ENCODE measurements at regions not wholly inside any gene's neighbourhood (a gene's known extent, or its start where the extent isn't known, plus 50 kb on each side); places are given as distances from the start of the nearest gene placed in this dataset.
"Not testable (repeated sequence)": the region's sequence is repeated elsewhere in the genome, so short reads cannot be mapped to it uniquely, and the experiment has no call there.

- peak; percentile 16 for DNase-seq (ENCODE audit: low spot score)
Measured at GRCh38 chr1:58968360-58968952, 184.6 kb upstream of the JUN start.

DNA sequence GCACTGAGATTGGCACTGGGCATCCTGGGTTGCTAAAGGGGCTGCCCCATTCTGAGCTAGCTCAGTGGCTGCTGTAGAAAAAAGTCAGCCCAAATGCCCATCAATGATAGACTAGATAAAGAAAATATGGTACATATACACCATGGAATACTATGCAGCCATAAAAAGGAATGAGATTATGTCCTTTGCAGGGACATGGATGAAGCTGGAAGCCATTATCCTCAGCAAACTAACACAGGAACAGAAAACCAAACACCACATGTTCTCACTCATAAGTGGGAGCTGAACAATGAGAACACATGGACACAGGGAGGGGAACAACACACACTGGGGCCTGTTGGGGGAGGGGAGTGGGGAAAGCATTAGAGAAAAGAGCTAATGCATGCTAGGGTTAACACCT is 185.3 kb upstream of the JUN start:
- DNase-seq (ENCODE audit: low spot score) = not testable (repeated sequence)

DNA sequence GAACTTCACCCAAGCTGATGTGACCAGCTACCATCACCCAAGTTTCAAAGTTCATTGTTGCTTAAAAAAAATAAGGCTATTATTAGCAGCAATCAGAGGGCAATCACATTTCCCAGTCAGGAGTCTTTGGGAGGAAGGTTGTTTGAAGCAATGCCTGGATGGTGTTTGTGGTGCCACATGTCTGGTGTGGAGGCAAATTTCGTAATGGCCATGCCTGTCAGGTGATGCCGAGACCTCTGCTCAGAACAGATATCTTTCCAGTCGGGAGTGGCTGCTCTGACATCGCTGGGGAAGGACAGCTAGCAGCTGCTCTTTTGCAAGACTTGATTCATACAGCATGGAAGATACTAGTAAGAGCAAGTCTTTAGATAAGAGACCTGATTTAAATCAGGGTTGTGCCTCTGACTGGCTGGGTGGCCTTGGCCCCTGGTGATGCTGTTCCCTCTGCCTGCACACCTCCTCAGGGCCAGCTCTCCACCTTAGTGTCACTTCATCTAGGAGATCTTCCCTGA is 187.8 kb upstream of the JUN start:
- DNase-seq (ENCODE audit: low spot score) = no peak

GRCh38 chr1:58975888-58976287 is 192.0 kb upstream of the JUN start:
- no peak for DNase-seq (ENCODE audit: low spot score)

DNA sequence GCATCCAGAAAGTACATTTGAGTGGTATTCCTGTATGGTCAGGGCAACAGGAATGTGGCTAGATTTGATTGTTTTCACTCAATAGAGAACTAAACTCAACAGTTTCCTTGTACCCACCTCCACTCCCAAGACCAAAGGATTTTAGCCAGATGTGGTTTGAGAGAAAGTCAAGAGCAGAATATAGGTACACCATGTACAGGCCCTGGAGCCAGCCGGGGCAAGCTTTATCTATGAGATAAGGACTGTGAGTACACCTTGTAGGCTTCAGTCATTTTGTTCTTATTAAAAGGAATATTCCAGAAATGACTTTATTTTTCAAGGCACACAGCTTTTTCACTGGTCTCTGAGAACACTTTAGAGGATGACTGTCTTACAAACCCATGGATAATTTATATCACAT is 192.4 kb upstream of the JUN start:
- DNase-seq (ENCODE audit: low spot score) = no peak

DNA sequence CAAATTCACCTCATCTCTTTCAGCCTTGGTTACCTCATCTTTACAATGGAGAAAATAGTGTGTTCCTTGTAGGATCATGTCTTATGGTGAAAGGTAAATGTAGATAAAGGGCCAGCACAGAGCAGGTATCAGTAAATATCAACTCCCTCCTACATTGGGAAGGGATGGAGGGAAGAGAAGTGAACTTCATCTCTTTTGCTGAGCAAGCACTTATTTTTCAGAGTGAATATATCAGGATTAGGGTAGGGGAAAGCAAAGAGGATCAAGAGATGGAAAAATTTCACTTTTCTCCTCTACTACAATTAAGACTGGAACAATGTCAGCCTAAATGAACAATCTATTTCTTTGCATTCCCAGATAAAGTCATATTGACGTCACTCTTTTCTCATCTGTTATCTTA is 193.8 kb upstream of the JUN start:
- no peak for DNase-seq (ENCODE audit: low spot score)

DNA sequence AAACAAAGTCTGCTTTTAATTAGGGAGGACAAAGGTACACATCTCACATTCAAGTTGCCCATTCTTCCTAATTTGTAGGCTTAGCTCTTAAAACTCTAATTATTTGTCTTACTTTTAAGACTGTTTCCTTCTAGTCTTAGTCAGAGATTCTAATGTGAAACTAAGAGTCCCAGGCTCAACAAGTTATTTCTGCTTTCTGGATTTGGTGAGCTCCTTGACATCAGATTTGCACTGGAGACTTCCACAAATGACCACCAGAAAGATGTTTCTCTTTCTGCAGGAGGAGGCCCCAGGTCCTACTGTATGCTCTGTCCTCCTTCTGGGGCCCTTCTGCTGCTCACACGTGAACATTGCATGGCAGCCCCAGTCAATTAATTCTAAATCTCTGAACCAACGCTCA is 194.2 kb upstream of the JUN start:
- DNase-seq (ENCODE audit: low spot score) = no peak

DNA sequence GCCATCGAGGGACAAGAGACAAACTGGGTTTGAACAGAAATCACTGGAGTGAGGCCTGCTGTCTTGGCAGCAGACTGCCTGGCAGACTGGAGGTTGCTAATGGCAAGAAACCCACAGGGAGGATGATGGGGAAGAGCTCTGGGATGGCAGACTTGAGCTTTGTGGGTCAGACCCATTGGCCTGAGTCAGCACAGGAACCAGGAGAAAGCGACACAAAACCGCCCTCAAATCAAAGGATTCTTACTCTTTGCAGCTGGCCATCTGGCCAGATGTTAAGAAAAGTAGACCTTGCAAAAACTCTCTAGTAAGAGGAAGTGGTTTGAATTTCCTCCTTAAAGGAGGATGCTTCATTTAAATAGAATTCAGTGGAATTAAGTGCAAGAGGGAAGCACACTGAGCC is 195.2 kb upstream of the JUN start:
- no peak for DNase-seq (ENCODE audit: low spot score)

GRCh38 chr1:58979677-58980076 is 195.8 kb upstream of the JUN start:
- no peak for DNase-seq (ENCODE audit: low spot score)

- no peak for DNase-seq (ENCODE audit: low spot score)
Measured at GRCh38 chr1:58981392-58981791, 197.5 kb upstream of the JUN start.

GRCh38 chr1:58982259-58982998 is 198.6 kb upstream of the JUN start:
- DNase-seq (ENCODE audit: low spot score) = no peak

DNA sequence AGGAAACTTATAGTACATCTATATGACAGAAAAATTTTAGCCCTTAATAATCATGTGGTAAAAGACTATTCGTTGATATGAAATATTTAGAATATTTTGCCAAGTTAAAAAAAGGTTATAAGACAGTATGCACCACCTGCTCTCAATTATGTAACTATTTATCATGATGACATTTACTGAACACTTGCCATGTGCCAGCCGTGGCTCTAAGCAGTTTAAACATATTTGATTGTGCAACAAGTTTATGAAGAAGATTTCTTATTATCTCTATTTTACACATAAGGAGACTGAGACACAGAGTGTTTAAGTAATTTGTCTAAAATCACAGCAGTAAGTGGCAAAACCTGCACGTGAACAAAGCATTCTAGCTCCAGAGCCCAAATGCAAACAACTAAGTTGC is 199.3 kb upstream of the JUN start:
- no peak for DNase-seq (ENCODE audit: low spot score)

GRCh38 chr1:58983633-58984245 is 199.9 kb upstream of the JUN start:
- DNase-seq (ENCODE audit: low spot score) = no peak

DNA sequence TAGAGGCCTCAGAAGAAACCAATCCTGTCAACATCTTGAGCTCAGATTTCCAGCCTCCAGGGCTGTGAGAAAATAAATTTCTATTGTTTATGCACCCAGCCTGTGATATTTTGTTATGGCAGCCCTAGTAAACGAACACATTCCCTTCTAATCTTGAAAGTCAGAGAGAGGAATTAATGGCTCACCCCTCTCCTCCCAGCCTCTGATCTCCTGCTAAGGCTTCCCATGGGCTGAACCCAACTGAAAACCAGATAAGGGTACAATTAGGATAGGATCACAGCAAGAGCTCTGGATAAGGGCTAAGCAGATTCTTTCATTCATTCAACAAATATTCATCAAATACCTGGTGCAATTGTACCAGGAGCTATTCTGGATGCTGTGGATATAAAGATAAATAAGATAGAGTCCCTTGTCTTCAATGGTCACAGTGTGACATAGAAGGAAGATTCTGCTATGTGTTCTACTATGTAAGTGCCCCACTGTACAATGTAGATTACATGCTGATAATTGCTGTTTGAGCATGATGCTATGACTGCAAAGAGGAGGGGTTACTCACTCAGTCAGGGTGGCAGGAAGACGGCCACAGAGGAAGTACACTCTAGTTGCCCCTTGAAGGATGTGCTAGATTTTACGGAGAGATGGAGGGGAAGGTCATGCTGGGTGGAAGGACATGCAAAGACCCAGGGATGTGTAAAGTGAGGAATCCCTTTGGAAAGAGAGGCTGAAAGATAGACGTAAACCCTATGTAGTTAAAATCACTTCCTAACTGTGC is 203.3 kb upstream of the JUN start:
- no peak for DNase-seq (ENCODE audit: low spot score)

GRCh38 chr1:58988752-58989151 is 204.9 kb upstream of the JUN start:
- no peak for DNase-seq (ENCODE audit: low spot score)

GRCh38 chr1:58989845-58990244 is 206.0 kb upstream of the JUN start:
- DNase-seq (ENCODE audit: low spot score) = no peak

GRCh38 chr1:58991305-58991704 is 207.5 kb upstream of the JUN start:
- DNase-seq (ENCODE audit: low spot score) = no peak

- no peak for DNase-seq (ENCODE audit: low spot score)
Measured at GRCh38 chr1:58992643-58993042, 208.8 kb upstream of the JUN start.

GRCh38 chr1:58993403-58993802 is 209.6 kb upstream of the JUN start:
- DNase-seq (ENCODE audit: low spot score) = no peak

- no peak for DNase-seq (ENCODE audit: low spot score)
Measured at GRCh38 chr1:58994664-58995063, 210.8 kb upstream of the JUN start.

DNA sequence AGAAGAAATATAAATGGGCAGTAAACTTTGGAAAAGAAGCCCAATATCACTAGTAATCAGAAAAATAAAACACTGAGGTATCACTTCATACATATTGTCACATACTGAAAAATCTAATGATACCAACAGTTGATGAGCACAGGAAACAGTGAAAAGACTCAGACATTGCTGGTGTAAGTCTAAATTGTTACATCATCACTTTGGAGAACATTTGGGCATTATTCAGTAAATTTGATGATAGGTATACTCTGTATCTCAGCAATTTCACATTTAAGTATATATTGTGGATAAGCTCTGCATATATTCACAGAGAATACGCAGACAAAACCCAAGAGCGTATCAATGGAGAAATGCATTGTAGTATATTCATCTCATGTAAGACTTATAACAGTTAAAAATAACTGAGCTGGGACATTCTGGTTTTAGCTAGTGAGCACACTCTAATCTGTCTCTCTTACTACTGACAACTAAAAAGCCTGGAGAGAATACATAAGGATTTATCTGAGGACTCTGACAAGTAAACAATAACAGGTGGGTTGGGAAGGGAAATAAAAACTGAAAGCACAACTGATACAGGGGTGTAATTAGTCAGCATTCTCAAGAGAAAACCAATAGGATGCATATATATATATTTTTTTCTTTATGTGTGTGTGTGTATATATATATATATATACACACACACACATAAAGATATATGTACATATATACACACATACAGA is 212.7 kb upstream of the JUN start:
- DNase-seq (ENCODE audit: low spot score) = no peak

DNA sequence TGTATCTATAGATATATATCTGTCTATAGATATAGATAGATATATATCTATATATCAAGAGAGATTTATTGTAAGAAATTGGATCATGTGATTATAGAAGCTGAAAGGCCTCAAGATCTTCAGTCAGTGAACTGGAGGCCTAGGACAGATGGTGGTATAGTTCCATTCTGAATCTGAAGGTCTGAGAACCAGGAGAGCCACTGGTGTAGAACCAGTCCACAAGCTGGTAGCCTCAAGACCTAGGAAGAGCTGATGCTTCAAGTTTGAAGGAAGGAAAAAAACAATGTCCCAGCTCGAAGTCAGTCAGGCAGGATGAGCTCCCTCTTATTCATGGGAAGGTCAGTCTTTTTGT is 213.2 kb upstream of the JUN start:
- DNase-seq (ENCODE audit: low spot score) = no peak

All from HT-29 (cell line).